ENCODE measurements at regions not wholly inside any gene's neighbourhood (a gene's known extent, or its start where the extent isn't known, plus 50 kb on each side); places are given as distances from the start of the nearest gene placed in this dataset.

DNA sequence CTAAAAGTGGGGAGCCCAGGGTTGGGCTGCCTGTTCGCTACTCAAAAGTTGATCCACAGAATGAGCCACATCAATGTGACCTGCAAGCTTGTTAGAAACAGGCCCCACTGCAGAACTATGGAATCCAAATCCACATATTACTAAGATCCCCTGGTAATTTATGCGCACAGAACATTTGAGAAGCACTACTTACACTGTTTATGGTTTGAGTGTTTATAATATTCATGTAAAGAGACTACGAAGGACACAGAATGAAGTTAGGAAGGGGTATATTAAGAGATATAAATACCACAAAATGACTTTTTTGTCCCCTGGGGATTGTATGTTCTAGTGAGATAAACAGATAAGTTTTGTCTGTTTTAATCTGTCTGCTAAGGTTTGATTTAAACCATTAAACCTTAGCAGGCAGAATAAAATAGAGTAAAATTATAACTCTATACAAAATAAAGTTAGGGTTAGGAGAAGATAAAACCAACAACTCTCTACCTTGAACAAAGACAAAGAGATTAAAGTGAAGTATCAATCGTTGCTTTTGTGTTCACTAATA lies 666.9 kb upstream of the SOX9 start:
- TF ChIP-seq POLR2A (IDR thresholded peaks at IDR 0.05; ENCODE audit: low read depth, low read length) (no peak), CTCF (IDR thresholded peaks at IDR 0.05; ENCODE audit: extremely low read depth in 1 of 2, insufficient read depth in 1 of 2, low read depth in 1 of 2, low read length in 2 of 2) (no peak), POLR2AphosphoS5 (IDR thresholded peaks at IDR 0.05; ENCODE audit: insufficient read depth, low read depth, low read length) (no peak), EZH2 (IDR thresholded peaks at IDR 0.05; ENCODE audit: borderline replicate concordance, low read depth, low read length, severe bottlenecking) (no peak)
- TF ChIP-seq, protein P1, sequence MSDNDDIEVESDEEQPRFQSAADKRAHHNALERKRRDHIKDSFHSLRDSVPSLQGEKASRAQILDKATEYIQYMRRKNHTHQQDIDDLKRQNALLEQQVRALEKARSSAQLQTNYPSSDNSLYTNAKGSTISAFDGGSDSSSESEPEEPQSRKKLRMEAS (IDR thresholded peaks at IDR 0.05; ENCODE audit: insufficient read depth, insufficient read length): no peak

Data from endothelial cell of umbilical vein (primary cell).